Neural progenitor cell (in vitro differentiated cells): ENCODE measurements at regions not wholly inside any gene's neighbourhood (a gene's known extent, or its start where the extent isn't known, plus 50 kb on each side); places are given as distances from the start of the nearest gene placed in this dataset.

ENCODE experiments used
- CTCF ChIP-seq: fragments of 200-600 bp; sonication (generic); IDR thresholded peaks from 2 replicates; pipeline ENCODE4 v1.5.1; 2017; ENCODE audit warnings: antibody characterized with exemption, mild to moderate bottlenecking
- EZH2 ChIP-seq: fragments of 200-600 bp; sonication (generic); IDR thresholded peaks from 2 replicates; pipeline ENCODE4 v1.6.1; 2017; ENCODE audit warnings: antibody characterized with exemption, mild to moderate bottlenecking, moderate library complexity

- TF ChIP-seq CTCF = no peak
- no peak for TF ChIP-seq EZH2
Observed at GRCh38 chr19:53730391-53730790, 93.7 kb downstream of the NLRP12 start.
